ENCODE measurements at regions not wholly inside any gene's neighbourhood (a gene's known extent, or its start where the extent isn't known, plus 50 kb on each side); places are given as distances from the start of the nearest gene placed in this dataset.

- TF ChIP-seq FOXM1 (IDR thresholded peaks at IDR 0.05; ENCODE audit: borderline replicate concordance), result no peak
- TF ChIP-seq NFRKB (IDR thresholded peaks at IDR 0.05), result no peak
- no peak for TF ChIP-seq HDGF (IDR thresholded peaks at IDR 0.05; ENCODE audit: borderline replicate concordance)
- TF ChIP-seq CTBP1 (IDR thresholded peaks at IDR 0.05; ENCODE audit: borderline replicate concordance), result no peak
Measured at GRCh38 chr2:122507261-122507660, 751.8 kb downstream of the TSN start.

Data from HEK293T (cell line).